Mammary epithelial cell (primary cell): ENCODE measurements at regions not wholly inside any gene's neighbourhood (a gene's known extent, or its start where the extent isn't known, plus 50 kb on each side); places are given as distances from the start of the nearest gene placed in this dataset.

Experiments used
- EZH2 ChIP-seq: IDR thresholded peaks from 2 replicates; pipeline ENCODE4 v1.6.1; 2012; ENCODE audit warnings: low read length, inconsistent platforms, borderline replicate concordance
- TF ChIP-seq, protein P1 (sequence below), 2 donors: IDR thresholded peaks in 1 of 2; conservative IDR thresholded peaks in 1 of 2; 2 replicates each; pipeline ENCODE4 v1.5.1; 2011 to 2012; ENCODE audit warnings: inconsistent platforms in 2 of 2, low read length in 2 of 2, mild to moderate bottlenecking in 2 of 2, control low read depth in 1 of 2, low read depth in 1 of 2; ENCODE audit not compliant: insufficient read depth in 1 of 2; ENCODE audit errors: extremely low read depth in 1 of 2

DNA sequence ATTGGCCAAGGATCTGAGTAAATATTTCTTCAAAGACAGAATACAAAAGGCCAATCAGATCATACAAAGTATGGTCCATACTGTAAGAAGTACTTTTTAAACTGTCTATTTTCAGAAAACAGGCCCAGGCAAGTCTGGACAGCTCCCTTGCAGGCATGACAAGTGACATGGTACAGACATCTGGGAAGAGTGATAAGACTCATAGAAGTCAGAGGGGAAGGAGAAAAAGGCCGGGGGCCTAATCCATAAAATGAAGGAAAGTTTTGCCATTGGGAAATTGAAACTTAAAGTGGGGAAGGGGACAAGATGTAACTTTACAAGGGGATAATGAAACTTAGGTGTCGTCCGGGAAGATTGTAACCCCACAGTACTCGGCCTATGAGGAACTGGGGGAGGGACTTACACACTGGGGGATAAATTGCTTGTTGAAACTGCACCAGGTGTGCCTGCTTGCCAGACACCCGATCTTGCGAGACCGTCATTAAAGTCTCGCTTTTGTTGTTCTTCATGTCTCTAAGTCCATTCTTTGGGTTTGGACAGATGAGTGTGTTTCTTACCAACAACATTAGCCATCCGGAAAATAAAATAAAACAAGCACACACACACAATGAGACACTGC lies 684.0 kb downstream of the CDH11 start:
- TF ChIP-seq, protein P1, sequence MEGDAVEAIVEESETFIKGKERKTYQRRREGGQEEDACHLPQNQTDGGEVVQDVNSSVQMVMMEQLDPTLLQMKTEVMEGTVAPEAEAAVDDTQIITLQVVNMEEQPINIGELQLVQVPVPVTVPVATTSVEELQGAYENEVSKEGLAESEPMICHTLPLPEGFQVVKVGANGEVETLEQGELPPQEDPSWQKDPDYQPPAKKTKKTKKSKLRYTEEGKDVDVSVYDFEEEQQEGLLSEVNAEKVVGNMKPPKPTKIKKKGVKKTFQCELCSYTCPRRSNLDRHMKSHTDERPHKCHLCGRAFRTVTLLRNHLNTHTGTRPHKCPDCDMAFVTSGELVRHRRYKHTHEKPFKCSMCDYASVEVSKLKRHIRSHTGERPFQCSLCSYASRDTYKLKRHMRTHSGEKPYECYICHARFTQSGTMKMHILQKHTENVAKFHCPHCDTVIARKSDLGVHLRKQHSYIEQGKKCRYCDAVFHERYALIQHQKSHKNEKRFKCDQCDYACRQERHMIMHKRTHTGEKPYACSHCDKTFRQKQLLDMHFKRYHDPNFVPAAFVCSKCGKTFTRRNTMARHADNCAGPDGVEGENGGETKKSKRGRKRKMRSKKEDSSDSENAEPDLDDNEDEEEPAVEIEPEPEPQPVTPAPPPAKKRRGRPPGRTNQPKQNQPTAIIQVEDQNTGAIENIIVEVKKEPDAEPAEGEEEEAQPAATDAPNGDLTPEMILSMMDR (conservative IDR thresholded peaks at IDR 0.05 in 1 of 2, IDR thresholded peaks at IDR 0.05 in 1 of 2; ENCODE audit: extremely low read depth in 1 of 2, insufficient read depth in 1 of 2, low read depth in 1 of 2, low read length in 2 of 2): no peak
- no peak for TF ChIP-seq EZH2
